HG02884 (cell line): ENCODE measurements at regions not wholly inside any gene's neighbourhood (a gene's known extent, or its start where the extent isn't known, plus 50 kb on each side); places are given as distances from the start of the nearest gene placed in this dataset.

Experiments
- ATAC-seq: cut with Tn5 transposase; IDR thresholded peaks from one replicate; pipeline ENCODE4 v1.9.1; 2021; ENCODE audit warnings: mild to moderate bottlenecking, moderate library complexity; ENCODE audit not compliant: unreplicated experiment

DNA sequence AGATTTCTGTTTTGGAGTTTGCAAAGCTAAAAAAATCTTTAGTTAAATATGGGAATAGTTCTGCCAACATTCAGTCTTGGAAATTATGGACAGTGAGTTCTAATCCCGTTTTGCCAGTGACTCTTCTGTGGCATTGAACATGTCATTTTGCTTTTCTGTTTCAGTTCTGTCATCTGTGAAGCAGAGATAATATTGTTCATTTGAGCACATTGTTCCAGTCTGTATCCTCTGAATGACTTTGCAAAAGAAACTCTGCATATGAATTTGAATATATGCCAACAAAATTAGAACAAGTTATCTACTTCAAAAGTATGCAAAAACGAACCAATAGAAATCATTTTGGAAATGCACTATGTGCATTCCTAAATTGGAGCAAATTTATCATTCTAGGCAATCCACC lies 746.0 kb upstream of the POT1 start:
- ATAC-seq = no peak

DNA sequence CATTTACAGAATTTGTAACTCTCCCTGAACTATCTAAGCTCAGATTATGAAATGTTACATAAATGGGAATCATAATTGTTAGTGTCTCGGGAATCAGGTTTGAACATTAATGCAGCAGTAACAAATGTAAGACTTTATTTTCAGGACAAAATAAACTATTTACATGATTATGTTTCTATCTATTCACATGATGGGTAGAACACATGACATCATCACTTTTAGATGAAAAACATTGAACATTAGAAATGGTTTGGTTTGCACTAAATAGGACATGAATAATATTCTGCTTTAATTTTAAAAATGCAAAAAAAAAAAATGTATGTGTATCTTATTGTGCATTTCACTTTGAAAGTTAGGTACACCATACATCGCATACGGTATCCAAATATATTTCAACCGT lies 745.5 kb upstream of the POT1 start:
- ATAC-seq = no peak

DNA sequence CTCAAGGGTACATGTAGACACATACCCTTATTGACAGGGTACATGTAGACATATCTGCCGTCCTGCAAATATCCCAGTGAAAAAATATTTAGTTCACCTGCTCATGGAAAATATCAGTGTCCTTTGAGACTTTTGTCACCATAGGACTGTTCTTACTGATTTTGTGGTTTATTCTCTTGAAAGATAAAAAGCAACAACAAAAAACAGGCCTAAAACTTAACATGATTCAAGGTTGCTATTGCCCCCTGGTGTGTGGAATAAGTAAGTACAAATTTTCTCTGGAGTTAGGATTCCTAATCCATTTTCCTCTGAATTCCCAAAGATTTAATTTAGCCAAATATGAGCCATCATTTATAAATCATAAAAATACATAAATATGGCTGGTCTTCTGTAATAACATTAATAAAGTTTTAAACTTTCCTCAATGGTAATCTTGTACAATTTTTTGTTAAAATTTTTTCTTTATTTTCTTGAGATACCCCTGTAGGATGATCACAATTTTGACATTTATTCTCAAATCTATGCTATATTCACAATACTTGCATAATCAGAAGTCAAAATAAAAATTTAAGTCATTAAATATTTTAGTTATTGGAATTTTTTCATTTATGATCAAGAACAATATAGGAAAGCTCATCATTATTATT lies 741.4 kb upstream of the POT1 start:
- no peak for ATAC-seq

DNA sequence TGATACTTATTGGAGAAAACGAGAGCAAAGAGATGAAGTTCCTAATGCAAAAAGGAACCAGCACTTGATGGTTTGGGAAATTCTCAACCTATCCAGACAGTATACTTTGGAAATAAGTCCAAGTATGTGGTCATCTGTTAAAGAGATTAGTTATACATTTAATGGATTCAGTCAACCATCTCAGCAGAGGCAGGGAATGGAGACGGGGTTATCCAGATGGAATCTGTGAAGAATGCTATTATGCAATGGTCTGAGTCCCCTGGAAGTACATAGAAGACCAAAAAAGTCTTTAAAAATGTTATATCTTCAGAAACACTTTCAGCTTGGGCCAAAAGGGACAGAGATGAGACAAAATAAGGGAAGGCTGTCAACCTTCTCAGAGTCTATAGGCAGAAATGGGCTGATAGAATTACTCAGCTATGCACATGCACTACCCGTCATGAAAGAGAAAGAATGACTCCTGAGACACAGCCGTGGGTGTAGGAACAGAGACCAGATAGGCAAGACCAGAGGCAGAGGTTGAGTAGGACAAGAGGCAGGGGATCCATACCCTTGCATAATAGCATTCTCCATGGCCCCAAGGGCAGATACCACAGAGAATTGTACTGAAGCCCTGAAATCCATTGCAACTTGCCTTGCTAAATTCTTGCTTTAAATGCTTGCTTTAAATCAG lies 738.8 kb upstream of the POT1 start:
- ATAC-seq = no peak

DNA sequence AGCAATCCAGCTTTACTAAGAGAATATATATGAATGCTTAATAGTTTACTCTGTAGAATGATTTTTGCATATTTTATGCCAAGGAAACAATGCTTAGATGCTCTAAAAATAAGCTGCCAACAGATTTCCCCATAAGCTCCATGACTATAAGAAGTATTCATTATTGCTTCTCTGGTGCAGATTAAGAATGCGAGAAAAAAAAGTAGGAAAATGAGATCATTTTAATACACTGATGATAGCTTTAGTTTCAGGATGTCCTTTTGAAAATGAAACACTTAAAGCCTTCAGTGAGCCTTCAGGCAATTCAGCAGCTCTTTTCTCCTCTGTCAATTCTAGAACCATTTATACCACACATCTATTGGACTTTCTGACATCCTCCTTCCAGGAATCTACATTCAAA lies 735.0 kb upstream of the POT1 start:
- ATAC-seq = no peak

DNA sequence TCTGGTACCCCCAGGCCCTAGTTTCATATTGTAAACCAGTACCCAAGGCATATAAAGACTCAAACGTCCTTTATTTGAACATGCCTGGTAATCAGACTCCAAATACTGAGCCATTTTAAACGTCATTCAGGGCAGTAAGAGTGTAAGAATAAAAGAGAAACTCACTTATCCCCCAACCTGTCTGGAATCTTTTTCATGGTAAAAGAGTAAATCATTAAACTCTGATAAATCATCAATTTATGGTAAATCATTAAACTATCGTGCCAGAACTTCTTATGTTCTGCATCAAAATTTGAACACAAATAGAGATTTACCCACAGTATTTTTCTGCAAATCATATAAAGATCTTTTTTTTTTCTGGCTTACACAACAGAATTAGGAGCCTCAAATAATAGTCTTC lies 734.3 kb upstream of the POT1 start:
- ATAC-seq = no peak

DNA sequence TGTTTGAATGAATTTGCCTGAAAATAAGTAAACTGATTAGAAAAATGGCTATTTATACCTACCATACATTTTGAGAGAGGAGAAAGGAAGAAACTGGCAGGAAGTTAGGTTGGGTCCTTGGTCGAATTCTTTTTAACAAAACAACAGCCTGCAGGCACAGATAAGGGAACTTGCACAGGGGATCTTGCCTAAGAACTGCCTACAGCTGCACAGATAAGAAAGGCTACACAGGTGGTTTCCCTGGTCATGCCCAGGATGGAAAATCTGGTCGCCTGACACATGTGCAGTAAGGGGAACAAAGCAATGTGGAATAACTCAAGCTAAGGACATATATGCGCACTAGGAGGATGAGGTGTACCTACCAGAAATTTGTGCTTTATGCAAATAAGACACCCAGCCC lies 732.1 kb upstream of the POT1 start:
- no peak for ATAC-seq

DNA sequence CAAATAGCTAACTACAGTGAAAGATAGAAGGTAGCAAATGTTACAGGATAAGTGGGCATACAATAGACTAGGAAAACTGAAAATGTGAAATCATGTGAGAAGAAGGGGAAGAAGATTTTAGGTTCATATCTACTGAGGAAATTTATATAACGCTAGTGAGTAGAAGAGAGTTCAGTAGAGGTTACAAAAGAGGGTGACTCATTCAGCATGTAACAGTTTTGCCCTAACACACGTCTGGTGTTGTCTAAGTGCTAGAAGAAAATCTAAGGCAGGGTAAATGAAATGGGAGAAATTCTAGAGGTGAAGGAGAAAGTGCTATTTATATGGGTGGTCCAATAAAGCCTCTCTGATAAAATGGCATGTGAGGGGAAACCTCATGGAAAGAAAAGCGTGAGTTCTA lies 731.4 kb upstream of the POT1 start:
- ATAC-seq = no peak

DNA sequence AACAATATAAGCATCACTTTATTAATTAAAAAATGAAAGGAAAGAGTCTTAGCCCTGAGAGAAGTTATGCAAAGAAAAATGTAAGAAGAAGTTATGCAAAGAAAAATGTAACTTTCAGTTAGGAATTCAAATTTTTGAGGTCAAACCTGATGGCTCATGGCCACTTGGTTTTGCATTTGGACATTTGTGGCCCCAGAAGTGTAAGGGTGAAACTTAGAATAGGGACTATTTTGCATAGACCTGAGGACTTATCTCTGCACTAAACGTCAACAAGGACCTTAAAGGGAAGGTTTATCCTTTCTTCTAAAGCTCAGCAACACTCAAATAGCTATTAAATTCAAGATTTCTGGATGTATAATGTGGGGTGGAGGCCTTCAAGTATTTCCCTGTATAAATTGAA lies 724.5 kb upstream of the POT1 start:
- no peak for ATAC-seq

DNA sequence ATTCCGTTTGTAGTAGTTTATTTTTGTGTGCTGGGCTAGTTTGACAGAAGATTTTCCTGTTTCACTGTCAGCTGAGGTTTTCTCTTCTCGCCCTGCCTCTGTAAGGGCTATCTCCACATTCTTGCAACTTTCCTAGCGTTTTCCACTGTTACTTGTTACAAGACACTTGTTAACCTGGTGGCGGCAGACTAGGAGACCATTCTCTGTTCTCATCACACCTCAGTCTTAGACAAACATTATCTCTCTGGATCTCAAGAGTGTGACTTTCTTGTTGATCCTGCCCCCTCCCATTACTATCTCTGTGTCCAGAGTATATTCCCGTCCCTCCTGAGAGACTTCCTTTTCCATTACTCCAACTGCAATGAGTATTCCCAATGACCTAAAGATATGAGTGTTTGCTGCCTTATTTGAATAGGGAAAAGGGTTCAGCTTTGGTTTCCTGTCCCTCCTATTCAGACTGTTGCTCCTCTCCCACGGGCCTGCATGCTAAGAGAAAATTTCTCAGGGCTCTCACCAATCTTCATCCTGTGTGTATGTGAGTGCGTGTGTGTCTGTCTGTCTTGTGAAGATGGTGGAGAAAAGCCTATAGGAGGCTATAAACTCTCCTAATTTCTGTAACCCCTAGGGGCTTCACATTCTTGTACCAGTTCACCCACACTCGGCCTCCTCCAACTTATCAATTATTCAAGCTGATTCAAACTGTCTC lies 722.4 kb upstream of the POT1 start:
- no peak for ATAC-seq

DNA sequence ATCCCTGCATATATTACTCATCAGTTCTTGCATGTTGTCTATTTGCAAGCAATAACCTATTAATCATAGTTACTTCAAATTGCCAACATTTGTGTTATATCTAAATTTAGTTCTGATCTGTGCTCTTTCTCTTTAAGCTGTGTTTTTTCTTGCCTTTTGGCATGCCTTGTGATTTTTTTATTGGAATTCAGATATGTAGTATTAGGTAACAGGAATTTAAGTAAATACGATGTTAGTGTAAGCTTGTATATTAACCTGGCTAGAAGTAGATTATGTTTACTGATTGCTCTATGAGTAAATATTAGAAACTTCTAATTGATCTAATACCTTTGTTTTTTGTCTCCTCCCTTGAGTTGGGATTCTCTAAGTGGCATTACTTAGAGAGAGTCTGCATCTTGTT lies 718.9 kb upstream of the POT1 start:
- ATAC-seq = no peak

DNA sequence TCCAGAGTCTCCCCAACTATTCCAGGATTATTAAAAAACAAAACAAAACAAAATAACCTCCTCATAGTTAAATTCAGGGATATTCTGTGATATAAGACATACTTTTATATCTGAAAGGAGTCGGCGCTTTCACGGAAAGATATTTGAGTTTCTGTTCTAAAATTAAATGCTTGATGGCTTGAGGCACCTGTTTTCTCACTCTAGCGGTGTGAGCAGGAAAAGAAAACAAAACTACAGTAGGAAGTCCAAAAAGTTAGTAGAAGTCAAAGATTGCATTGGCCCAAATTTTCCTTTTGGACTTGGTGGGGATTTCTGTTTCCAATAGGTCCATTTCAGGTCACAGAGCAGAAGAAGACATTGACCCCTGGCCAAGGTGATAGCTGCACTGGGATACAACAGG lies 716.1 kb upstream of the POT1 start:
- no peak for ATAC-seq

DNA sequence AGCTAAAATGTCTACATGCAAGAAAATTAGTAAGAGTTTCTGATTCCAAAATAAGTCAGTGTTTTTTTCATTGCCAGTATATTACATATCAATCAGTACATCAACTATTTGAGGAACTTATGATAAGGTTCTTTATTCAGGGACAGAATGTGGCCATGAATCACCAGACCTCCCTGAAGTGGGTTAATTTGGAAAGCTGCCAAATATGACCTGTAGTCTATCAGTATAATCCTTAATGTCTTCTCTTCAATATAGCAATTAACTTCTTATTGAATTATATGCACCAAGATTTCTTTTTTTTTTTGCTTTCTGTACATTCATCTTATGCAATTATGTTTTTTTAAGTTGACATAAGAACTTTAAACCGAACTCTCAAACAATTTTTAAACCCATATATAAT lies 714.5 kb upstream of the POT1 start:
- ATAC-seq = no peak

DNA sequence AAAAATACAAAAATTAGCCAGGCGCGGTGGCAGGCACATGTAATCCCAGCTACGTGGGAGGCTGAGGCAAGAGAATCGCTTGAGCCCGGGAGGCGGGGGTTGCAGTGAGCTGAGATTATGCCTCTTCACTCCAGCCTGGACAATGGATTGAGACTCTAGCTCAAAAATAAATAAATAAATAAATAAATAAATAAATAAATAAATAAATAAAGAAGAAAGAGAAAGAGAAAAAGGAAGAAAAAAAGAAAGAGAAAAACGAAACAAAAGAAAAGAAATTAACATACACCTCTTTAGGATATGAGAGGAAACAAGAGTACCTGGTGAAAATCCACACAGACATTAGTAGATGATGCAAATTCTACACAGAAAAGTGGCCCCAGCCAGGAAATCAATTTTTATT lies 713.7 kb upstream of the POT1 start:
- no peak for ATAC-seq

DNA sequence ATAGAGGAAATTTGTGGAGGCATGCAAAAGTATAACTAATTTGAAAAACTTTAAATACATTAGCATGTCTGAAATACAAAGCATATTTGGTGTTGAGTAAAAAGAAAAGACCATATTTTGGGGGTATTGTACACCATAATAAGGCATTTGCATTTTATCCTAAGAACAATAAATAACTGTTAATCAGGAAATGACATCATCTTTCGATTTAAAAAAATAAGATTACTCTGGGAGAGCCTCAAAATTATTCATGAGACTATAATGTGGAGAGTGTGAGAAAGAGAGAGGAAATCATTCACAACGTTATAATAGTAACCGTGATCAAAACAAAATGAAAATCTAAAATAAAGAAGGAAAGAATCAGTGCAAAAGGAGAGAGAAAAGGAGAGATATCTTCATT lies 712.3 kb upstream of the POT1 start:
- no peak for ATAC-seq

DNA sequence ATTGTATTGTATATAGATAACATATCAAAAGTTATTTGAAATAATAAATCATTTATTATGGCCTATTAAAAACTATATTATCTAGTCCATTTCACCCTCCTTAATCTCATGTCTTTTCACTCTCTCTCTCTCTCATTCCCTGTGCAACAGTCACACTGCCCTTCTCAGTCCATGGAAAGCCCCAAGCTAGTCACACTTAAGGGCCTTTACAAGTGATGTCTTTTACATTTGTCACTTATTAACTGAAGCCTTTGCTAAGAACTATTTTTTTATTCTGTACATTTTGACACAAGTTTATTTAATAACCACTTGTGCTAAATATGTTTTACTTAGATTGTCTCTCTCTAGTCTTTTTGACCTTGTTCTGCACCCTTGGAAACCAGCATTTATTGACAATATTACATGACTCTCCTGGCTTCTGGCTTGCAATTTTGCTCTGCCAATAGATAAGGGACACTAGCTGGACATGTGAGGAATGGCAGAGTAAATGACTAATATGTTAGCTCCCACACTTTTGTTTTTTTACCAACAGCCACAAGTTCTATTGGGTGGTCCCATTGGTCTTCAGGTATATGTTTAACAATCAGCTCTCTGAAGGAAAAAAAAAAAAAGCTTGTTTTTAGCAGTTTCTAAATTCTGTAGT lies 706.8 kb upstream of the POT1 start:
- ATAC-seq = no peak

DNA sequence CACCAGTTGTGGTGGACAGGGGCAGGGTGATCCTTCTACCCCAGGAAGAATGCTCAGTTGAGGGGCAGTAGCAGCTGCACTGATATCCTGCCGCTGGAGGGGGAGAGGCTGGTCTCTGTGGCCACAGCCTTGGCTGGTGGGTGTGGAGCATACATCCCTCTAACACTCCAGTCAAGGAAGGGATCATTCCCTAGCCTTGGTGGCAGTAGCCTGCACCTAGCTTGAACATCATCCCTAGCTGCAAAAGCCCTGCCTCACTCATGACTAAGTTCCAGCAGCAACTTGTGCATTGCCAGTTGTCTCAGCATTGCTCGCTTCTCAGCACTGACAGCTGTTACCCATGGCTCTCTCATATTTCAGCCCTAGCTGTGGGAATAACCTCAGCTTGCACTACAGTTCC lies 688.9 kb upstream of the POT1 start:
- ATAC-seq = no peak

DNA sequence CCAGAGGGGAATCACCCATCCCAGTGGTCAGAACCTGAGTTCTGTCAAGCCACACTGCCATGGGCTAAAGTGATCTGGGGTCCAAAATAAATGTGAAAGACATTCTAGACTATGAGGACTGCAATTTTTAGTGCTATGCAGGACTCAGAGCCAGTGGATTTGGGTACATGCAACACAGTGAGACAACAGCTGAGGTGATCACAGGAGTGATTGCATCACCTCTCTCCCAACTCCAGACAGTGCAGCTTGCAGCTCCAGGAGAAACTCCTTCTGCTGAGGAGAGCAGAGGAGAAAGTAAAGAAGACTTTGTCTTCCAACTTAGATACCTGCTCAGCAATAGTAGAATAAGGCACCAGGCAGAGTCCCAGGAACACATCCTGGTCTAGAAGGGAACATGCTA lies 682.0 kb upstream of the POT1 start:
- ATAC-seq = no peak

DNA sequence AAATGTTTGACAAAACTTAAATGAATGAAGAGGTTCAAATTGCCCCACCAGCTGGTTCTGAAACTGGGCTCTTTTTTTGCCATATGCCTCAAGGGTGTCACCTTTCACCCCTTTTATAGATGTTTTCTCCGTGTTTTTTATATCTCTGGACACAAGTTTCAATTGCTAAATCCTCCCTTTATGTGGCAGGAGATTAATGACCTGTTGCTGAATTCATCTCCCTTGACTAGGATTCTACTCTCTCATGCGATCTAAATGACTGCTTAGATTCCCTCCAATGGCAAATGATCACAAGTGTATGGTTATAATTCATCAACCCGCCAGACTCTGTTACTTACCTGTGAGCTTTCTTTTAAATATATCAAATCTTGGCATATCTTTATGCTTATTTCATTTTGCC lies 677.0 kb upstream of the POT1 start:
- ATAC-seq = no peak

DNA sequence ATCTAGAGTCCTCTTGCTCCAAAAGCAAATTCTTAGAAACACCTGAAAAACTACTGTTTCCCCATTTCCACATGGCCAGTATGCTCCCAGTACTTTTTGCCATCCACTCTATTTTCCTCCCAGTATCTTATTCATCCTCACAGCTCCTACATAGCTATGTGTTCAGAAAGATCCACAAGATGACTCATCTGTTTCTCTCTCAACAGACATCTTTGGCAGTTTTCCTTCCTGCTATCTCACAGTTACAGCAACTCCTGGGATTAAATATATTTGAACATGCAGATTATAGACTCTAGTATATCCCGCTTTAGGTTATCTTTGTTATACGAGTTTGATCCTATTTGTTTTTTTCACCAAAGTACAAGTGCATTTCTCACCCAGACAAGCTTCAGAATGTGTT lies 675.6 kb upstream of the POT1 start:
- no peak for ATAC-seq

DNA sequence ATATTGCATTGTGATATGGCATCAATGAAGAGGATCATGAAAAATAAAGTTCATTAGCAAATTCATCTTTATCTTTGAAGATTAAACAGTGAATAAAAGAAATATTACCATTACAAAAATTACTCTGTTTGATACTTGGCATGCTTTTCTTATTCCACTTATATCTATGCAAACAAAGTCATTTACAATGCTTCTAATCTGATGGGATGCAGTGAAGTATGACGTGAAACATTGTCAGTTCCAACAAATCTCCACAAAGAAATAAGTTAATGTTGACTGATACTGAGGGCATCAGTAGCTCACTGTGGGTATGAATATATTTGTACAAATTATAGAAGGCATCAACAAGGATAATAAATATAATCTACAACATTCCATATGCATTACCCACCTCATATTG lies 672.8 kb upstream of the POT1 start:
- ATAC-seq = no peak

DNA sequence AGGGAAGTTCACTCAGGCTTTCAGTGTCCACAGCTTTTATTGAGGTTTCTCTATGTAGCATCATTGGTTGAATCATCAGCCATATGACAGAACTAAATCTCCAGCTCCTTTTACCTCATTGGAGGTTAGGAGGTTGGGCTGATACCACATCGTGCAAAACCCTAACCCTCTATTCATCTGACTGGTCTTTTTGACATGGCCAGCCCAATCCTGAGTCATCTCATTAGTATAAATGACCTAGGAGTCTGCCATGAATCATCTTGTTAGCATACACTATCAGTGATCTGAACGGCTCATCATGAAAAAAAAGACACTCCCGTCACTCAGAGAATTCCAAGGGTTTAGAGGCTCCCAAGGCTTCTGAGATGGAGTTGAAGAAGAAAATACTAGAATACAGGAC lies 669.8 kb upstream of the POT1 start:
- ATAC-seq = no peak
